EH (cell line): ENCODE measurements at regions not wholly inside any gene's neighbourhood (a gene's known extent, or its start where the extent isn't known, plus 50 kb on each side); places are given as distances from the start of the nearest gene placed in this dataset.
"Not testable (repeated sequence)": the region's sequence is repeated elsewhere in the genome, so short reads cannot be mapped to it uniquely, and the experiment has no call there.

Source experiments
- DNase-seq: peaks from one replicate; pipeline ENCODE4 v3.0.0-alpha.2; 2015; ENCODE audit warnings: low read depth

GRCh38 chr19:28563964-28564921 lies 648.7 kb downstream of the UQCRFS1 start:
- DNase-seq: no peak

DNA sequence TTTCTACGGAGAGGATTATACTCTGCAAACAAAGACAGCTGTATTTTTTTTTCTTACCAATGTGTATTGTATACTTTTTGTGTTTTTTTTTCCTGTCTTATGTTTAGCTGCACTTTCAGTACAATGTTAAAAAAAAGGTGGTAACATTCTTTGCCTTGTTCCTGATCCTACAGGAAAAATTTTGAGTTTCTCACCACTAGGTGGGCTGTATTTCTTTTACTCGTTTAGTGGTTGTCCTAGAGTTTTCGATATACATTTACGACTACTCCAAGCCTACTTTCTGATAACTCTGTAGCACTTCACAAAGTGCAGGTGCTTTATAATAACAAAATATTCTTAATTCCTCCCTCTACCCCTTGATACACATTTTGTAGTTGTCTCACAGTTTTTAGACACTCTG lies 652.2 kb downstream of the UQCRFS1 start:
- no peak for DNase-seq

DNA sequence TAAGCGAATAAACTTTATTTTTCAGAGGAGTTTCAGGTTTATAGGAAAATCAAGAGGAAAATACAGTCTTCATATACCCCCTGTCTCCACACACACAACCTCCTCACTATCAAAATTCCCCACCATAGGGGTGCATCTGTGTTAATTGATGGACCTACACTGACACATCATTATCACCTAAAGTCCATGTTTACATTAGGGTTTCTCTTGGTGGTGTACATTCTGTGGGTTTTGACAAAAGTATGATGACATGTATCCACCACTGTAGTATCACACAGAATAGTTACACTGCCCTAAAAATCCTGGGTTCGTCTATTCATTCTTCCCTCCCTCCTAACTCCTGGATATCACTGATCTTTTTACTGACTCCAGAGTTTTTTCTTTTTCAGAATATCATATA lies 654.2 kb downstream of the UQCRFS1 start:
- DNase-seq: no peak

- DNase-seq: no peak
These were observed 656.6 kb downstream of the UQCRFS1 start for GRCh38 chr19:28556371-28556770.

GRCh38 chr19:28555317-28555716 lies 657.6 kb downstream of the UQCRFS1 start:
- DNase-seq: no peak

- no peak for DNase-seq
These were observed 658.4 kb downstream of the UQCRFS1 start for GRCh38 chr19:28554321-28555091.

GRCh38 chr19:28553764-28554163 lies 659.2 kb downstream of the UQCRFS1 start:
- no peak for DNase-seq

- DNase-seq: no peak
These were observed 659.9 kb downstream of the UQCRFS1 start for GRCh38 chr19:28553005-28553404.

DNA sequence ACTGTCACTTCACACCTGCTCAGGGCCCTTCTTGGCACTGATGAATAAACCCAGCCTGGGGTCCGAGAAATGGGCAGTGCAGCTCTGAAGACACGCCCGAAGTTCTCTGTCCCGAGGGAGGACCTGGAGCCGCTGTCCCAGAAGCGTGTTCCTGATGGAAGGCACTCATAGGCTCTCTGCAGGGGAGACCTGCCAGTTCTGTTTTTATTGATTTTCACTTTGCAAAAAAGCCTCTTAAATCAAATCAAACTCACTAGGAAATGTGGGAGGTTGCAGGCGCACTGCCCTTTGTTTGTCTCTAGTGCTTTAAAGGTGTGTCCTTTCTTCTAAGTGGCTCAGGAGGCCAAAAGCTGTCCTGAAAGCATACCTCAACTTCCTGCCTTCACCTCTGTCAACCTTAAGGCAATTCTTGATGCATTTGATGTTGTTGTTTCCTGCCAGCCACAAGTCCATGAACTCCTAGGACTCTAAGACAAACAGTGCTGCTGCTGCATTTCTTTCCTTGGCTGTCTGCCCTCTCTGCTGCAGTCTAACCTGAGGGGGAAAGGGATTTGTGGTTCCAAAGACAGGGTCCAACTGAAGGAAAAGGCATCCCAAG lies 663.2 kb downstream of the UQCRFS1 start:
- no peak for DNase-seq

DNA sequence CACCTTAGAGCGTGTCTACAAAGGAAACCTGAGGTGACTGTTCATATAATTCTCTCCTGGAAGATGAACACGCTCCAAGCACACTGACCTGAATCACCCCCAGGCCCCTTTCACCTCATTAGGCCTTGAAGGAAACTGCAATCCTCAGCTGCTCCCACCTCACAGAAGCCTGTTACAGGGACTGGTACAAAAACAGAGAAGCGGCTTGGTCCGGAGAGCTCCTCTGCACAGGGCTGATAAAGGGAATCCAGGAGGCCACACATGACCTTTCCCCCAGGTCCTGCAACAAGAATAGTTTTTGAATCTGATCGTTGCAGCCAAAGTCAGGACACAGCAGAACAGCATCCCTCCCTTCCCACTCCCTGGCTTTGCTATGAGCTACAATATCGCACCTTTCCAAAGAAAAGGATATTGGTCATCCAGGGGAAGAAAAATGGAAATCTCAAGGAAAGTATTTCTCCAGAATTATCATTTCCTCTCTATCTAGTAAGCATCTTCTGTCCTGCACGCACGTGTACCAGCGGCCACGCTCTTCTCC lies 666.7 kb downstream of the UQCRFS1 start:
- no peak for DNase-seq

GRCh38 chr19:28545397-28545796 lies 667.6 kb downstream of the UQCRFS1 start:
- not testable (repeated sequence) for DNase-seq

DNA sequence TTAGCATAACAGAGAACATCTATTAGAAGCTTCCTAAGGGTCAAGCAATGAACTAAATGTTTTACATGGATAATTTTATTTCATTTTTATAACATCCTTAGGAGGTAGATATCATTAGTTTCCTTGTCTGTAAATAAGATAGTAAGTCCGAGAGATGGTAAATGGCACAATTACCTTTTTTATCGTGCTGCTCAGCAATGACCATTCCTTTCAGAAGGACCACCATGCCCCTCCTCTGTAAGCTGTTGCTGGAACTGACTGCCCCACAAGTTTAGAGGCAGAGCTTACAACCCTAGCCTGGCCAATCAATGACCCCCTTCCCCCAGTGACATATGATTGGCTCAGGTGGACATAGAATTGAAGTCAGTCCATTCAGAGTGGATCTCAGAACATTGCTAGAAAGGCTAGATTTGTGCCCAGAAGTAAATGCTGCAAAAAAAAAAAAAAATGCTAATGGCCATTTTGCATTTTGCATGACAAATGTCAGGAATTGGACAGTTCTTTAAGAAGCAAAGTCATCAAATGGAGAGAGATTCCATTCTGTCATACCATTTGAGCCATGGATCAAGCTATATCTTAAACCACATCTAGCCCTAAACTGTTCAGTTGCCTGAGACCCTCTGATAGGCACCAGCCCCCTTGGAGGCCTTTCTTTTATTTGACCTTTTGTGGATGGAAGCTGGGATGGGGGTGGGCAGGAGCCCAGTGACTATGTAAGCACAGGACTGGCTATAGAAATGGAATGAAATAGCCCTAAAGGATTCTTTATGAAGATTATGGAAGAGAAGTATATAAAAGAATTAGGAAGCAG lies 668.3 kb downstream of the UQCRFS1 start:
- no peak for DNase-seq

DNA sequence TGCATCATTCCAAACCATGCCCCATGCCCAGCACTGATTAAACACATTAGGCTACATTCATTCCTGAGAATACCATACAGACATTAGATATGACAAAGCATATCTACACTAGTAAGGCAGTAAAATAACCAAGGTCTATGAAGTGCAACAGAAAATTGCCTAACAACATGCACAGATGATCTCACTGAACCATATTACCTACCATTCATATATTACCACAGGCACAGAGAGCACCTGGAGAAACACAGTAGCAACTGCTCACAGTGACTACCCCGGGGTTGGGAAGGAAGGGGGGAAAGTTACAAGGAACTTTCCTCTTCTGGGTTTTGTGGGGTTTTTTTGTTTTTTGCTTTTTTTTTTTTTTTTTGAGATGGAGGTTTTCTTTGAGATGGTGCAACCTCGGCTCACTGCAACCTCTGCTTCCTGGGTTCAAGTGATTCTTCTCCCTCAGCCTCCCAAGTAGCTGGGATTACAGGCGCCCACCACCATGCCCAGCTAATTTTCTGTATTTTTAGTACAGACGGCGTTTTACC lies 669.6 kb downstream of the UQCRFS1 start:
- no peak for DNase-seq

GRCh38 chr19:28542394-28543243 lies 670.3 kb downstream of the UQCRFS1 start:
- no peak for DNase-seq

- no peak for DNase-seq
These were observed 671.2 kb downstream of the UQCRFS1 start for GRCh38 chr19:28541602-28542393.

GRCh38 chr19:28541029-28541428 lies 671.9 kb downstream of the UQCRFS1 start:
- no peak for DNase-seq

GRCh38 chr19:28540385-28540784 lies 672.6 kb downstream of the UQCRFS1 start:
- DNase-seq: not testable (repeated sequence)

DNA sequence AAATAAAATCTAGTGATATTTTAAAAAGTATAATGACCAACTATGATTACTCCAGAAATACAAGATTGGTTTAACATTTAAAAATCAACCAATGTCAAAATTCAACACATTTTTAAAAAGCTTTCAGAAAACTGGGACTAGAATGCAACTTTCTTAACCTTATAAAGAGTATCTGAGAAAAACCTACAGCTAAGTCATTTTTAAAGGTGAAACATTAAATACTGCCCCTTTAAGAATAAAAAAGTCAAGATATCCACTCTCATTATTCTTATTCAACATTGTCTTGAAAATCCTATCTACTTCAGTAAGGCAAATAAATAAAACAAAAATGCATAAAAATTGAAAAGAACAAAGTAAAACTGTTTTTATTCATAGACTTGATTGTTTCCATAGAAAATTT lies 673.2 kb downstream of the UQCRFS1 start:
- no peak for DNase-seq

GRCh38 chr19:28538579-28538978 lies 674.4 kb downstream of the UQCRFS1 start:
- not testable (repeated sequence) for DNase-seq
